WERI-Rb-1 (cell line): ENCODE measurements at regions not wholly inside any gene's neighbourhood (a gene's known extent, or its start where the extent isn't known, plus 50 kb on each side); places are given as distances from the start of the nearest gene placed in this dataset.

Experiments used
- DNase-seq: peaks from one replicate; pipeline ENCODE4 v3.0.0-alpha.2; 2020
- H3K27ac ChIP-seq: fragments of 250-450 bp; sonication (Bioruptor Pico); 2 replicates; pipeline ENCODE4 v1.5.1; 2020; ENCODE audit warnings: mild to moderate bottlenecking, moderate library complexity
- H3K27me3 ChIP-seq: fragments of 250-450 bp; sonication (Bioruptor Pico); 2 replicates; pipeline ENCODE4 v1.5.1; 2021; ENCODE audit warnings: mild to moderate bottlenecking, low read depth, moderate library complexity; ENCODE audit not compliant: insufficient read depth, severe bottlenecking
- H3K36me3 ChIP-seq: fragments of 250-450 bp; sonication (Bioruptor Pico); 2 replicates; pipeline ENCODE4 v1.5.1; 2020; ENCODE audit warnings: mild to moderate bottlenecking, moderate library complexity
- H3K4me3 ChIP-seq: 2 replicates; pipeline ENCODE4 v1.5.1; 2011; ENCODE audit warnings: low read depth, mild to moderate bottlenecking, control low read depth, low read length
- H3K9me3 ChIP-seq: fragments of 250-450 bp; sonication (Bioruptor Pico); 2 replicates; pipeline ENCODE4 v1.5.1; 2021; ENCODE audit warnings: mild to moderate bottlenecking, moderate library complexity; ENCODE audit not compliant: severe bottlenecking
- CTCF ChIP-seq: IDR thresholded peaks from 2 replicates; pipeline ENCODE4 v1.5.1; 2011; ENCODE audit warnings: low read depth, mild to moderate bottlenecking, control low read depth, inconsistent platforms, low read length

- Histone ChIP-seq H3K9me3 (no peaks in the 10 kb centered on the region), H3K36me3 (no peaks in the 10 kb centered on the region), H3K4me3 (no peak overlapping the region), H3K27ac (no peak overlapping the region), H3K27me3 (no peaks in the 10 kb centered on the region)
- DNase-seq: no peak
- TF ChIP-seq CTCF: no peak
Measured at GRCh38 chr16:47885489-47885888, 270.3 kb downstream of the ABCC12 start.

- peaks cover 4% of the 10 kb centered on the region for H3K27me3 ChIP-seq
- no peak overlapping the region for H3K27ac ChIP-seq
- no peaks in the 10 kb centered on the region for H3K9me3 ChIP-seq
- no peak overlapping the region for H3K4me3 ChIP-seq
- TF ChIP-seq CTCF: no peak
- no peaks in the 10 kb centered on the region for H3K36me3 ChIP-seq
- DNase-seq: no peak
Measured at GRCh38 chr16:47884116-47884725, 271.6 kb downstream of the ABCC12 start.

GRCh38 chr16:47881574-47881973 lies 274.2 kb downstream of the ABCC12 start:
- Histone ChIP-seq H3K36me3 (no peaks in the 10 kb centered on the region), H3K9me3 (no peaks in the 10 kb centered on the region), H3K4me3 (no peak overlapping the region), H3K27ac (no peak overlapping the region), H3K27me3 (peaks cover 9% of the 10 kb centered on the region)
- TF ChIP-seq CTCF: no peak
- DNase-seq: no peak

- H3K36me3 ChIP-seq: no peaks in the 10 kb centered on the region
- H3K9me3 ChIP-seq: no peaks in the 10 kb centered on the region
- TF ChIP-seq CTCF: no peak
- peaks cover 9% of the 10 kb centered on the region for H3K27me3 ChIP-seq
- H3K4me3 ChIP-seq: no peak overlapping the region
- no peak overlapping the region for H3K27ac ChIP-seq
- no peak for DNase-seq
Measured at GRCh38 chr16:47880653-47881052, 275.1 kb downstream of the ABCC12 start.

DNA sequence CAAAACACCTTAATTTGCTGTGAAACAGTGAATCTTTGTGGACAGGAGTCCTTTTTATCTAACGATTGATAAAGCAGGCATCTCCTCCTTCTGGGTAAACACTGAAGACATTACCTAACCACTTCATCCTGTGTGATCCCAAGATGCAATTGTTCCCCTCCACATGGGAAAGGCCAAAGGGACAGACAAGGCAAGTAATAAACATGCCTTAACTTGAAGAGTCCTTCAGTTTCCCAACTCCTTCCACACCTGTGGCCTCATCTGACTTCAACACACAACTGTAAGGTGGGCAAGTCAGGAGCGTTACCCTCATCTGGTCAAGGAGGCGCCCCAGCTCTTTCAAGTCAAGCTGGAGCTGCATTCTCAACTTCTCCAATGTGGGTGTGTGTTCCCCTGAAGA lies 278.6 kb downstream of the ABCC12 start:
- no peak for TF ChIP-seq CTCF
- Histone ChIP-seq H3K27me3 (peaks cover 14% of the 10 kb centered on the region), H3K4me3 (no peak overlapping the region), H3K36me3 (no peaks in the 10 kb centered on the region), H3K27ac (no peak overlapping the region), H3K9me3 (no peaks in the 10 kb centered on the region)
- no peak for DNase-seq

DNA sequence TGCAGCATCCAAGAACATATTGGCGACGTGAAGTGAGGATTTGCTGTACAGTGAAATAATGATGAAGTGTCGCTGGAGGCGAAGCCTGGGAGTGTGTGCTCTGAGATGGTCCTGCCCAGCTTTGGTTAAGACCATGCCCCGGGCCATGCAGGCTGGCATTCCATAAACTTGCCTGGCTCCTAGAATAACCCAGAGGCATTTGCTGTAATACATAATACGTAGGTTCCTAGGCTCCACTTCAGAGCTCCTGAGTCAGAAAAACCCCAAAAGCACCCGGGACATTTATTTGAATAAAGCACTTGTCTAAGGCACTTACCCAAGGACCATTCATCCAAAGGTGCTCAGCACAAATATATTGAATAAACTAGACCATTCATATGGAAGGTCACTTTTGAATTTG lies 279.3 kb downstream of the ABCC12 start:
- H3K9me3 ChIP-seq: no peaks in the 10 kb centered on the region
- H3K36me3 ChIP-seq: no peaks in the 10 kb centered on the region
- TF ChIP-seq CTCF: no peak
- no peak overlapping the region for H3K27ac ChIP-seq
- no peak overlapping the region for H3K4me3 ChIP-seq
- no peak for DNase-seq
- peaks cover 14% of the 10 kb centered on the region for H3K27me3 ChIP-seq
